Peyer's patch (tissue), 4 donors: ENCODE measurements at regions not wholly inside any gene's neighbourhood (a gene's known extent, or its start where the extent isn't known, plus 50 kb on each side); places are given as distances from the start of the nearest gene placed in this dataset.

Experiments
- CTCF ChIP-seq, 6 experiments: fragments of 450-650 bp in 4 of 6; fragments of 200-600 bp in 2 of 6; sonication (generic) in 1 of 6; IDR thresholded peaks; one replicate each; pipeline ENCODE4 v1.5.1; 2017 to 2019; ENCODE audit warnings: antibody characterized with exemption in 6 of 6, mild to moderate bottlenecking in 3 of 6, moderate library complexity in 1 of 6
- POLR2A ChIP-seq, 2 donors: fragments of 450-650 bp; IDR thresholded peaks; one replicate each; pipeline ENCODE4 v1.5.1; 2017; ENCODE audit warnings: antibody characterized with exemption in 2 of 2, mild to moderate bottlenecking in 2 of 2, moderate library complexity in 2 of 2

GRCh38 chr5:165242646-165243045 lies 1737.2 kb downstream of the MAT2B start:
- TF ChIP-seq CTCF (IDR thresholded peaks at IDR 0.05) (no peak), POLR2A (IDR thresholded peaks at IDR 0.05) (no peak)
